HCT116 (cell line): ENCODE measurements at regions not wholly inside any gene's neighbourhood (a gene's known extent, or its start where the extent isn't known, plus 50 kb on each side); places are given as distances from the start of the nearest gene placed in this dataset.

ENCODE experiments used
- EZH2 ChIP-seq: fragments of 200-600 bp; sonication (generic); IDR thresholded peaks from 2 replicates; pipeline ENCODE4 v1.6.1; 2017; ENCODE audit warnings: antibody characterized with exemption, mixed run types
- POLR2AphosphoS5 ChIP-seq: IDR thresholded peaks from 2 replicates; pipeline ENCODE4 v1.6.1; 2011; ENCODE audit warnings: mild to moderate bottlenecking, low read depth, low read length, moderate library complexity
- TF ChIP-seq, protein P1 (sequence below), 3 experiments: fragments of 200-600 bp in 1 of 3; sonication (generic) in 1 of 3; IDR thresholded peaks in 2 of 3; conservative IDR thresholded peaks in 1 of 3; 2 replicates each; pipeline ENCODE4 v1.5.1; 2012 to 2017; ENCODE audit warnings: low read depth in 2 of 3, low read length in 2 of 3, antibody characterized with exemption in 1 of 3, borderline replicate concordance in 1 of 3, control low read depth in 1 of 3, mild to moderate bottlenecking in 1 of 3, mixed read lengths in 1 of 3, mixed run types in 1 of 3, moderate library complexity in 1 of 3; ENCODE audit not compliant: insufficient read depth in 1 of 3

DNA sequence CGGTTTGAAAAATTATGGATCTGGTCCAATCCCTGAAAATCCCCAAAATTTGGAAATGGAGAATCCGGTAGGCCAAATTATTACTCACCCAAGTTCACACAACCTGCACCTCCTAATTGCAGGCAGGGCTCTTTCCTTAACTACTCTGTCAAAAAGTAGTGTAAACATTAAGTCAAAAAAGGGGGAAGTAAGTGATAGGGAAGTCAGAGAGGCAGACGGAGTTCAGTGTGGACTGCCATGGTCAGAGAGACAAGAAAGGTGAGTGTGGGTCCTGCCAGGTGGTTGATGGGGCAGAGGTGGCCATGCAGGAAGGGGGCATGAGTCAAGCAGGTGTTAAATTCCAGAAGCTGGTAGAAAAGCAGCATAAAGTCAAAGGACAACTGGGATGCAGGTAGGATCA lies 83.5 kb upstream of the CALM2 start:
- TF ChIP-seq POLR2AphosphoS5 (no peak), EZH2 (no peak)
- TF ChIP-seq, protein P1, sequence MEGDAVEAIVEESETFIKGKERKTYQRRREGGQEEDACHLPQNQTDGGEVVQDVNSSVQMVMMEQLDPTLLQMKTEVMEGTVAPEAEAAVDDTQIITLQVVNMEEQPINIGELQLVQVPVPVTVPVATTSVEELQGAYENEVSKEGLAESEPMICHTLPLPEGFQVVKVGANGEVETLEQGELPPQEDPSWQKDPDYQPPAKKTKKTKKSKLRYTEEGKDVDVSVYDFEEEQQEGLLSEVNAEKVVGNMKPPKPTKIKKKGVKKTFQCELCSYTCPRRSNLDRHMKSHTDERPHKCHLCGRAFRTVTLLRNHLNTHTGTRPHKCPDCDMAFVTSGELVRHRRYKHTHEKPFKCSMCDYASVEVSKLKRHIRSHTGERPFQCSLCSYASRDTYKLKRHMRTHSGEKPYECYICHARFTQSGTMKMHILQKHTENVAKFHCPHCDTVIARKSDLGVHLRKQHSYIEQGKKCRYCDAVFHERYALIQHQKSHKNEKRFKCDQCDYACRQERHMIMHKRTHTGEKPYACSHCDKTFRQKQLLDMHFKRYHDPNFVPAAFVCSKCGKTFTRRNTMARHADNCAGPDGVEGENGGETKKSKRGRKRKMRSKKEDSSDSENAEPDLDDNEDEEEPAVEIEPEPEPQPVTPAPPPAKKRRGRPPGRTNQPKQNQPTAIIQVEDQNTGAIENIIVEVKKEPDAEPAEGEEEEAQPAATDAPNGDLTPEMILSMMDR (IDR thresholded peaks at IDR 0.05 in 2 of 3, conservative IDR thresholded peaks at IDR 0.05 in 1 of 3; ENCODE audit: borderline replicate concordance in 1 of 3, insufficient read depth in 1 of 3, low read depth in 2 of 3, low read length in 2 of 3), result no peak
